Stimulated activated naive CD8-positive, alpha-beta T cell treated with anti-CD3 and anti-CD28 coated beads, Interleukin-15, Interleukin-2, amounts not matched to agents 100 U/mL and 50 U/mL, for 24 hours (primary cell): ENCODE measurements at regions not wholly inside any gene's neighbourhood (a gene's known extent, or its start where the extent isn't known, plus 50 kb on each side); places are given as distances from the start of the nearest gene placed in this dataset.

ENCODE experiments used
- ATAC-seq: fragments of 150-1000 bp; cut with Tn5 transposase; one replicate; pipeline ENCODE4 v1.10.0; 2021
- DNase-seq: peaks from one replicate; pipeline ENCODE4 v3.0.0; 2021

GRCh38 chr12:19015285-19015684 is 114.2 kb upstream of the PLEKHA5 start:
- ATAC-seq (no peak), DNase-seq (no peak)

DNA sequence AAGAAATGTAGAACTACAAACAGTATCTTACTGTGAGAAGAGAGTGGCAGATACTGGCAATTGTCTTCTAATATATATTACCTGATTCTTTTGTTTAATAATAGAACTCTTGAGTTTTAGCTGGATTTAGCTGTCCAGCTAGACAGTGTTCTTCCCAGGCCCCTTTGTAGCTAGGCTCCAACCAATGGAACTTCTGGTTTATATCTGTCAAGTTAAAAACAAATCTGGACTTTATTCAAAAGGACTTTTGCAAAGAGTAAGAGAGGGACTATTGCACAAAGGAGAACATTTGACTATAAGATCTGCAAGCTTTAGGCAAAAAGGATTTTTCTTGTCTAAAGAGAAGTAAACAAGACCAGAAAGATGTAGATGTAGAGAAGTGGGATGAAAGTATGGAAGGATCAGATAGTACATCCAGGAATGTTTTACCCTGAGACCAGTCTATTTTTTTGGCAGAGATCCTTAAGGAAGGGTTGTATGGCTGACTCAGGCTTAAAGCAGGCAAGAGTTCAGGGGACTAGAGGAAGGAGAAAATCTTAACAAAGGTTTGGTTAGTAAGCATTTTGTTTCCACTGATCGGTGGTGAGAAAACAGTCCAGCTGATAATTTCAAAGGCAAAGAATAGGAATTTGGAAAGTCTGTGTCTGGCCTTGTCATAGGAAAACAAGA is 111.1 kb upstream of the PLEKHA5 start:
- DNase-seq (no peak), ATAC-seq (no peak)

DNA sequence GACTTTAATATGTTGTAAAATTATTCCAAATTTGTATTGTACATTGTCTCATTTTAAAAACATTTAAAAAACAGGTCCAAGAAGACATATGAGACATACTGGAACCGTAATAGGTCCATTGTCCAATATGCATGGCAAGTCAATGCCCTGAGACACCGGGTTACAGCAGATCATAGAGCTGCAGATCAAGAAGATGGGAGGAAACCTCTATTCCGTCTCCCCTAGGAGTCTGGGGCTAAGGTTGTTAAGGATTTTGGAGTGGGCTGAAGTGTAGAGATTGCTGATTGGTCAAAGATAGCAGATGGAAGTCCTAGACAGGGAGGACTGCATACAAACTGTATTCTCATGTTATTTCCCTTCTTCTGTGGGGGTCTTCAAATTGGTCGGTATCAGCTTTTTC is 108.3 kb upstream of the PLEKHA5 start:
- no peak for DNase-seq
- no peak for ATAC-seq

DNA sequence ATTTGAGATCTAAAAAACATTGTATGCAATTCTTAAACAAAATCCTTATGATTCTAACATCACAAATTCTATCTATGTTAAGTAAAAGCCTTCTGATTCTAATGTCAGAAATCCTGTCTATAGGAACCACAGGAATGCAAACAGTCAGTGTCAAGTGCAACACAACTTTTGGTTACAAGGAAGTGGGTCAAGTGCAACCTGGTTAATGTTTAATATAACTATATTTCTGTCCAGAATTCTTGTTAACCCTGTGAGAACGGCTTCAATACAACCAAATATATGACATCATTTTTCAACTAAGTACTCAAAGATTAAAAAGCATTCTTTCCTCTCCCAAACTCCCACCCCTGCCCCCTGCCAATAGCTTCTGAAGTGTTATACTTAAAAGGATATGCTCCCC is 107.9 kb upstream of the PLEKHA5 start:
- no peak for DNase-seq
- no peak for ATAC-seq

GRCh38 chr12:19025582-19025981 is 104.0 kb upstream of the PLEKHA5 start:
- ATAC-seq (no peak), DNase-seq (no peak)

GRCh38 chr12:19026034-19026433 is 103.5 kb upstream of the PLEKHA5 start:
- DNase-seq: no peak
- ATAC-seq: no peak

DNA sequence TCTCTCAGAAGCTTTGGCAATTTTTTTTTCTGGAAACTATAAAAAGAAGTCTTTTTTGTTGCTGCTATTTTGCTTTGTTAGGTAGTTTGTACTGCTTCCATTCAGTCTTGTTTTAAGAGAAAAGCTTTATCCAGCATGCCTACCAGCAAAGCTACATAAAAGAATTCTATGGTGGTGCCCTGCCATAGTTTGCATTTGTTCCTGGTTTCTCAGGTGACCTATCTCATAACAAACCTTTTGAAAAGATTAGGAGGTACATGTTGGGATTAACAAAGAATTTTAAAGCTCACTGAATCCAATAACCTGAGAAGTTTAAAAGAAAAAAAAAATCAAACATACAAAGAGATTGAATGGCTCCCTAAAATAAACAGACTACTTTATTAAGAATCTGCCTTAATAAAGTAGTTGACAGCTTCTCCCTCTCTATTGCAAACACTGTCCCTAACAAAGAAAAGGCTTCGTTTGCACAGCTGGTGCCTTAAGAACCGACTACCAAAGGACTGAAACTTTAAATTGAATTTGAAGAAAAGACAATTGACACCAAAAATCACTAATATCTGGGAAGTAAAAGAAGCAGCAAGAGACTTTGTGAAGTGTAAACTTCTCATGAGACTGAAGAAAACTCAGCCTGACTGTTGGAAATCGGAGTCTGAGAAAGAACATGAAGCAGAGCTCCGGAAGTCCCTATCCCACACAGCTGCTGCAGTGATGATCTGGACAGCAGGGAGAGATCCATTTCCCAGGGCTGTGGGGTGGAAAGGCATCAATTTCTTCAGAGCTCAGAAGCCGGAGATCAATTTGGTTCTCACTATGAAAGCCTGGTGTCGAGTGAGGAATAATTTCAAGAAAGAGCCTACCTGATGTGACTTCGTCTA is 102.7 kb upstream of the PLEKHA5 start:
- no peak for ATAC-seq
- DNase-seq: no peak

- ATAC-seq (no peak), DNase-seq (no peak)
Measured at GRCh38 chr12:19030180-19030579, 99.4 kb upstream of the PLEKHA5 start.

DNA sequence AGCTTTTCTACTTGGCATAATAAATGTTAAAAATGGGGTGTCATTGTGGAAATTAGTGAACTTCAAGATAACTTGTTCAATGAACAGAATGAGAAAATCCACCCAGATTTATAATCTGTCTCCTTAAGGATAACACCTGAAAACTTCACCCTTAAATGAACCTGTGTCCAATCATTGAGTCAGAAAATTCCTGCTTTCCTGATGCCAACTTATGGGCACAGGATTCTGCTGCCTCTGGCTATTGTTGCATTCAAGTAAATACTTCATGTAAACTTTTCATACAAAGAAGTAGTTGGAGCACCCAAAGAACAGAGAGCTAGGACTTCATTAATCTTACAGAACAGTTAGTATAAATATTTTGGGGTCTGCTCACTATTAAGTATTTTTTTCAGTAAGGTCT is 98.9 kb upstream of the PLEKHA5 start:
- ATAC-seq (no peak), DNase-seq (no peak)

- DNase-seq: no peak
- ATAC-seq: no peak
Measured at GRCh38 chr12:19031032-19031431, 98.5 kb upstream of the PLEKHA5 start.

GRCh38 chr12:19032826-19033225 is 96.7 kb upstream of the PLEKHA5 start:
- no peak for ATAC-seq
- DNase-seq: no peak

DNA sequence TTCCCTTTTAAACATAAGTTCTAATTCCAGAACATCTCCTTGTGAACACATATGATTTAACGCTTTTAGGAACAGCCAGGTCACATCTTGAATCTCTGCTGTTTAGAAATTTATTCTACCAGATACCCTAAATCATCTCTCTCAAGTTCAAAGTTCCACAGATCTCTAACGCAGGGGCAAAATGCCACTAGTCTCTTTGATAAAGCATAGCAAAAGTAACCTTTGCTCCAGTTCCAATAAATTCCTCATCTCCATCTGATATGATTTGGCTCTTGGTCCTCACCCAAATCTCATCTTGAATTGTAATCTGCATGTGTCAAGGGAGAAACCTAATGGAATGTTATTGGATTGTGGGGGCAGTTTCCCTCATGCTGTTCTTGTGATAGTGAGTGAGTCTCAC is 96.3 kb upstream of the PLEKHA5 start:
- DNase-seq: no peak

DNA sequence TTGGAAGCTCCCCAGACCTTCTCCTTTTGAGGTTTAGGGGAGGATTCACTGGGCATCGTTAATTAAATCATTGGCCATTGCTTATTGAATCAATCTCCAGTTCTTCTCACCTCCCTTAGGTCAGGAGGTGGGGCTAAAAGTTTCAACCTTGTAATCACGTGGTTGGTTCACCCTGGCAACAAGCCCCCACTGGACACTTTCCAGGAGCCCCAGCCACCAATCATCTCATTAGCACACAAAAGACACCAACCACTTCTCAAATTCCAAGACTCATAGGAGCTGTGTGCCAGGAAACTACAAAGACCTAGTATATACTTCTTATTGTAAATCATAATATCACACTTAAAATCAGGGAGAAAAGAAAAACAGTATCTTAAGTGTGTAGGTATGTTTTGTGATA is 94.6 kb upstream of the PLEKHA5 start:
- no peak for DNase-seq
- ATAC-seq: no peak

More for the DNA sequence above, 96.3 kb upstream of the PLEKHA5 start:
- no peak for ATAC-seq

DNA sequence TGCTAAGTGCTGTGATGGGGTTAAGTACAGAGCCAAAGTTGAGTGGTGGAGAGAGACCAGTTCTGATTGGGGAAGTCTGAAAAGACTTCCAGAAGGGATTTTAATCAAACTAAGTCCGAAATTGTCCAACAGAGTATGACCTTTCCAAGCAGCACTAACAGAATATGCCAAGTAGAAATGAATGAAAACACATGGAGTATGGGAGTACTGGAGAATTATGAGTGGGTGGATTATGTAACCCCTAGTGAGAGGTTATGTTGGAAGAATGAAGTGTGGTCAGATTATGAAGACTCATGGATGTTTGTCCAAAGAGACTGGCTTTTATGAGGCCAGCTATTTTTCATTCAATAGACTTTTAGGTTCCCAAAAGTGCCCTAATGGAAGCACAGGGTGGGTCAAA is 94.0 kb upstream of the PLEKHA5 start:
- DNase-seq (no peak), ATAC-seq (no peak)

GRCh38 chr12:19036673-19037357 is 92.7 kb upstream of the PLEKHA5 start:
- no peak for ATAC-seq
- no peak for DNase-seq

GRCh38 chr12:19038209-19038608 is 91.3 kb upstream of the PLEKHA5 start:
- DNase-seq: no peak
- ATAC-seq: no peak

DNA sequence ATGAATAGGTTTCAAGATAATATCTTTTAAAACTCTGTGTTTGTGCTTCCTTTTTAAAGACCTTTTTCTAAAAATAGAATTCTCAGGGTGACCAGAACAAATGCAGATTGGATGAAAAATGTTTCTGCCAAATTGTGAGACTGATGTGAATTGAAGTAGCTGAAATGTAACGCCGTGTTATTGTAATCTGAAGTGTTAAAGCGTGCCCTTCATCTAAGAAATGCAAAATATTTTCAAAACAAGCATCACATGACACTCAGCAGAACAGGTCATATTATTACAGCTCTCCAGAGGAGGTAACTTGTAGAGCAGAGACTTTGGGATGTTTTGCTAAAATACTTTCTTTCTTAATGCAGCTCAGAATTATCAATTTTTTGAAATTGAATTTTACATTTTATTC is 90.0 kb upstream of the PLEKHA5 start:
- ATAC-seq (no peak), DNase-seq (no peak)

DNA sequence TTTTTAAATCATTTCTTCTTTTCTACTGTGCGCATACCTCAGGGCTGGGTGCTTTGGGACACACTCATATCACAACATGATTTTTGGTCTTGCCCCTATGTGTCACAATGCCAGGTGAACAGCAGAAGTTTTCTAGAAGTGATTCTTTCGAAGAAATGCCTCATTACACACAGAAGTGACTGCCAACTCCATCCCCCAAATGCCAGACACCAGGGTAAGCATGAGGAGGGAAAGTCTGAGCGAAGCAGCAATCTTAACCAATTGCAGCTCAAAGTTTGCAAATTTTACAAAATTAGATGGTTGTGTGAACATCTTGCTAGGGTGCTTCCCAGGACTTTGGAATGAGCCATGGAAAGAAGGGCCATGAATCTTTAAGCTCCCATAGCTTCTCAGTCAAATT is 87.3 kb upstream of the PLEKHA5 start:
- no peak for ATAC-seq
- DNase-seq: no peak

- ATAC-seq (no peak), DNase-seq (no peak)
Measured at GRCh38 chr12:19044430-19044829, 85.1 kb upstream of the PLEKHA5 start.

GRCh38 chr12:19044891-19045290 is 84.6 kb upstream of the PLEKHA5 start:
- DNase-seq (no peak), ATAC-seq (no peak)

DNA sequence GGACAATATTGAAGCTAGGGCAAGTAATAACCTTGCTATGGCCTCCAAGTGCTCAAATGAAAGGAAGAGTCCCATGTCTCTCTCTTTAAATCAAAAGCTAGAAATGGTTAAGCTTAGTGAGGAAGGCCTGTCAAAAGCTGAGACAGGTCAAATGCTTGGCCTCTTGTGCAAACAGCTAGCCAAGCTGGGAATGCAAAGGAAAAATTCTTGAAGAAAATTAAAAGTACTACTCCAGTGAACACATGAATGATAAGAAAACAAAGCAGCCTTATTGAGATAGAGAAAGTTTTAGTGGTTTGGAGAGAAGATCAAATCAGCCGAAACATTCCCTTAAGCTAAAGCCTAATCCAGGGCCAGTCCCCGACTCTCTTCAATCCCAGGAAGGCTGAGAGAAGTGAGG is 84.1 kb upstream of the PLEKHA5 start:
- DNase-seq: no peak
- ATAC-seq: no peak

DNA sequence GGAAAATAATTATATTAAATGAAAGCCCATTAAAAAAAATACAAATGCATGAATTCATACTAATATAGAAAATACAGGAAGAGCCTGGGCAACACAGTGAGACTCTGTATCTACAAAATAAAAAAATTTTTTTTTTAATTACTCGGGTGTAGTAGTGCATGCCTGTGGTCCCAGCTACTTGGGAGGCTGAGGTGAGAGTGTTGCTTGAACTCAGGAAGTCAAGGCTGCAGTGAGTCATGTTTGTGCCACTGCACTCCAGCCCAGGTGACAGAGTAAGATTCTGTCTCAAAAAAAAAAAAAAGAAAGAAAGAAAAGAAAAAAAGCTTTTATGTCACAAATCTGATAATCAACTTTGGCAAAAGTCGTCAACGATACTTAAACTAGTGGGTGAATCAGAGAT is 80.6 kb upstream of the PLEKHA5 start:
- no peak for DNase-seq
- no peak for ATAC-seq

DNA sequence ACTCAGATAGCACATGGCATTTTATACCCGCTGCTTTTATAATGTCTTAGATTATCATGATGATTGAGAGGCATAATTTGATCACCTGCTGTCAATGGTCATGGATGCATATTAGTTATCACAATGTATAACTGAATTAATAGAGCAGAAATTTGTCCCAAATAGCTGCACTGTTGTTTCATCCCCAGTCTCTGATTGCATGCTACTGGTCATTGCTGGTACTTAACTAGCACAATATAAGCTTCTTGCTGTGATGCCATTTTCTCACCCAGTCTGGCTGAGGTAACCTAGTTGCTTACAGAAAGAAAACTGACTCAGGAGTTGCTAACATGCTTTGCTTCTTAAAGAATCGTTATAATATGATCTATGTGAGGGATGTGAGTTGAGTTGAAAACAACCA is 76.8 kb upstream of the PLEKHA5 start:
- DNase-seq (no peak), ATAC-seq (no peak)
